ENCODE measurements at regions not wholly inside any gene's neighbourhood (a gene's known extent, or its start where the extent isn't known, plus 50 kb on each side); places are given as distances from the start of the nearest gene placed in this dataset.

DNA sequence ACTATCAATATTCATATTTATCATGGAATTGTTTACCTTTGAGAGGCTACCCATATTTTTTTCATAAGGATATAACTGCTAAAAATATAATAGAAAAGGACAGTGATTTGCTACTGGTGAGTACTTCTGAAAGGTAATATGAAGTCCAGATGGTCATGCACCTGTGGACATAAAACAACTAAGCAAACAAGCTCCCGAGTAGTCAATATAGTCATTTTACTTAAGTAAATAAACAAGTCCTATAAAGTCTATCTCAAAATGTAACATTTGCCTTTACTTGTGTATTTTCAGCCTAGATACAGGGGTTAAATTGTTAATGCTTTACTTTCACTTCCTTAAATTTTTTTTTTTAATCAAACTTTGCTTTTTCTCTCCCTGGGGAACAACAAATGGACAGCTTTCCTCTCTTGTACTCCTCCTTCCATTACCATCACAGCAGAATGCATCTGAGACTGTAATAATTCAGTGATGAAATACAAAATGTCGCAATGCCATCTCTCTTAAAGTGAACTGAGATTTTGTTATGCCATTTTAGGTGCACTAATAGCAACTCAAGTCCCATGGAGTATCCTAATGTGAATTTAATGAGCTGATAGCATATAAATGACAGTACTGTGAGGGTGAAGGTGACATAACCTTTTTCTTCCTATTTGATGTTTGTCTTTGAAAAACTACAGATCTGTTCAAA lies 1325.4 kb upstream of the ZEB2 start:
- DNase-seq, result no peak

DNA sequence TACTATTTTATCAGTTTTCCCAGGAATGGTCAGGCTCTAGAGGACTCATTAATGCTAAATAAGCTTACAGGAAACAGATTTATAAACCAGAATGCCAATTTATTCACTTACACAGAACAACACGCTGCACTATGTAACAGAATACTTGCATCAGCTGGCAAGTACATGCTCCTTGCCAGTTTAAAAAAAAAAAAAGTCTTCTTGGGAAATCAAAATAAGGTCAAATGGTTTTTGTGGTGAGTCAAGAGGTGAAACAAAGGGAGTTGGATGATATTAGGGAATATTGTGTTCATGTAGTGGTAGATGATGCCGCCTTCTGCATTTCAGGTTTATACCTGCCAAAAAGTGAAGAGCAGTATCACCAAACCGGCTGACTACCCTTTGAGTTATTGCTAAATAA lies 1322.1 kb upstream of the ZEB2 start:
- no peak for DNase-seq

DNA sequence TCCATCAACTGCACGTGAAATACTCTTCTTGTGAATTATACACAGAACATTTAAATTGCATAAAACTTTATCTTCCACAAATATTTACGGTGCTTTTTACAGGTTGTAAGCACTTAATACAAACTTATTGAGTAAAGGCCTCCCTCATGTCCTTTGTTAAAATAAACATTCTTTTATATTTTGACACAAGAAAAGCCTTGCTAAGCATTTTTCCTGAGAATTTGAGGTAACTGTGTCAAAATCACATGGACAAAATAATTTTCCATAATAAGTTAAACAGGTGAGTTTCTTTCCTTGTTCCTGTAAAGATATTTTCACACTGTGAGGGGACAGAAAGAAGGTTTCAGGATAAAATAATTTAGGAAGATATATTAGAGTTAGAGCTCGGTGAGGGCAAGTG lies 1317.1 kb upstream of the ZEB2 start:
- DNase-seq, result no peak

DNA sequence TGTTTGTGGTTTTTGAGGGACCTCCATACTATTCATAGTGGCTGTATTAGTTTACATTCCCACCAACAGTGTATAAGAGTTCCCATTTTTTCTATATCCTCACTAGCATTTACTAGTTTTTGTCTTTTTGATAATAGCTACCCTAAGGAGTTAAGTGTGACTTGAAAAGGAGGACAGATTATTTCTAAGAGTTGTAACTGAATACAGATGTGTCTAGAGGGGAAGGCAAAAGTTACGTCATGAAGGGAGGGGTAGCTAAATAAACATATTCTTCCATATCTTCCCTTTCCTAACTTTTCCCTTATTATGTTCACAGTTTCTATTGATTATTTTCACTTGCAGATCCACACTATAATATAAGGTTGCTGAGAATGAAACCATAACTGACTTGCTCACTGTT lies 1315.7 kb upstream of the ZEB2 start:
- DNase-seq, result no peak

DNA sequence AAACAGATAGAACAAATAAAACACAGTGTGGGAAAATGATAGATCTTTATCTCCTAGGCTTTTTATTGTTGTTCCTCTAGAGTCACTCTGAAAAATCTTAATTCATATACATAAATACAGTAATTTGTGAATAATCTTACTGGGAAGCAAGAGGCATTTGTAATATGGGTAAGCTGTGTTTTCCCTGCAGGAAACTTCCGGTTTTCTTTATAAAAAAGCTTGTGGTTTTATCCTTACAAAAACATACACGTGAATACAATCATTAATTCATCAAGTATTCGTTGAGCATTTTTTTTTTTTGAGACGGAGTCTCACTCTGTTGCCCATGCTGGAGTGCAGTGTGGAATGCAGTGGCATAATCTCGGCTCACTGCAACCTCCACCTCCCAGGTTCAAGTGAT lies 1312.8 kb upstream of the ZEB2 start:
- DNase-seq, result no peak

DNA sequence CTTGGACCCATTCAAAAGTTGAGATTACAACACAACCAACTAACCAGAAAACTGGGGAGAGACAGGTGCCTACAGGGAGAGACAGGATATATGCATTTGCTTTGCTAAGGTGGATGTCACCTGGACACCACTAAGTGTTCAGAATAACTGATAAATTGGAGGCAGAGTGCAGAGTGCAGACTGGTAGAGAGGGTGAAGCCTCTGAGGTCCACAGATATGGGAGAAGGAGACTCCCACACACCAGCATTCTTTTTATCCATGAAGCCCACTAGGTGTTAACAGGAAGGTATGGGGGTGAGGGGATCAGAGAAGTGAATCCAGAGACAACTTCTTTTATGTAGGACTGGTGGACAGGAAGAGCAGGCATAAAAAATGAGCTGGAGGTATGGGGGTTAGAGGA lies 1310.0 kb upstream of the ZEB2 start:
- no peak for DNase-seq

DNA sequence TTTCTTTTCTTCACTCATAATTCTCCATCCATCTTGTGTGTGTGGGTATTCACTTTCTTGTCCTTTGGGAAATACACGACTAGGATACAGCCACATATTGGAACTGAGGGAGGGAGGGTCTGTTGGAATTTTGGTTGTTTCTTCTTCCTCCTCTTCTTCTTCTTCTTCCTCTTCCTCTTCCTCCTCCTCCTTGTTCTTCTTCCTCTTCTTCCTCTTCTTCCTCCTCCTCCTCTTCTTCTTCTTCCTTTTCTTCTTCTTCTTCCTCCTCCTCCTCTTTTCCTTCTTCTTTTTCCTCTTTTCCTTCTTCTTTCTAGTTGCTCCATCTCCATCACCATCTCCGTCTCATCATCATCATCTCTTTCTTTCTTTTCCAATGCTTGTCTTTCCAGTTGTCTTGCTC lies 1307.3 kb upstream of the ZEB2 start:
- no peak for DNase-seq

DNA sequence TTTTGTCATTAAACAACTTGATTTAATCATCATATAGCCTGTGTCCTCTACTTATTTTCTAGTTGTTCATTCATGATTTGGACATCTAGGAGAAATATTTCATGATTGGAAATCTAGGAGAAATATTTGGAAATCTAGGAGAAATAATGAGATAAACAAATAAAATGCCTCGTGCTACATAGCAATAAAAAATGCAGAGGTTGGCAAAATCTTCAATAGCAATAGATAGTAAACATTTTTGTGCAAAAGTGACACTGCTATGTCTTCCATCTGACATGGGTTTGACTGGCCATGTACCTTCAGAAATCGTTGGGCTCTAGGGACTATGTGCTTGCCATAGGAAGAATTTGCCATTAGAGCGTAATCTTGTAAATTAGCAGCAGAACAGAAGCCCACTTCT lies 1304.5 kb upstream of the ZEB2 start:
- no peak for DNase-seq

DNA sequence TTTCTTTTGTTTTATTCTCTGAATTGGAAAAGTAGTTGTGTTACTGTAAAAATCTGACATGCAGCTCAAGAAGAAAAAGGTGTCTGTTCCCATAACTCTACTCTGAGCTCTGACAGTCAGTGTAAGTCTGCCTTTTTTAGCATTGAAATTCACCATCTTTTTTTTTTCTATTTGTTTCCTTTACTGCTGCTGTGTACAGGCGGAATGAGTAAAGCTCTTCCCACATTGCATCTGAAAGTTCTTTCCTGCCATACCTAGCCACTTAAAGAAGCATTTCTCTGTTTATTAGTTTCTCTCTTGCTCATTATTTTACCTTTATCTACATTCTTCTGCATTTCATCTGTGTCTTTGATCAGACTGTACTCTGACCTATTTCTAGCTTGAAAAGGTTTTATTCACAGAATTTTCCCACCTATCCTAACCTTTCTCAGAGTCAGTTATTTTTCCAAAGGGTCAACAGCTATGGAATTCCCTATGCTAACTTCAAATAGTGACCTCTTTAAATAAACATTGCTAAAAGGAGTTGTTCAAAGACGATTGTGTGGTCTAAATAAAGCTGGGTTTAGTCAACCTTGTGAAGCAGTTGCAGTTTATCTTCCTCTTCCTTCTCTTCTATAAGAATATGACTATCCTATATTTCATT lies 1303.1 kb upstream of the ZEB2 start:
- DNase-seq, result no peak

DNA sequence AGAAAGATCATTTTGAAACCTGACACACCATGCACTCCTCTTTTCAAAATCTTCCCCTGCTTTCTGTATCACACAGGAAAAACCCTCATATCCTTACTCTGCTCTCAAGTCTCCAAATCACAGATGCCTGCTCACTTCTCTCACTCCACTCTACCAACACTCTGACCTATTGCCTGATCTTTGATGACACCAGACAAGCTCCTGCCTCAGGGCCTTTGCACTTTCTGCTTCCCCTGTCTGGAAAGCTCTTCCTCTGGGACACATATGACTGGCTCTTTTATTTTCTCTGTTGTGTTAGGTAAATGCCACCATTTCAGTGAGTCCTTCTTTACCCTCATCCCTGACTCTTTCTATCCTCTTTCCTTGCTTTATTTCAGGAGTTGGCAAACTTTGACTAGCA lies 1300.7 kb upstream of the ZEB2 start:
- no peak for DNase-seq

DNA sequence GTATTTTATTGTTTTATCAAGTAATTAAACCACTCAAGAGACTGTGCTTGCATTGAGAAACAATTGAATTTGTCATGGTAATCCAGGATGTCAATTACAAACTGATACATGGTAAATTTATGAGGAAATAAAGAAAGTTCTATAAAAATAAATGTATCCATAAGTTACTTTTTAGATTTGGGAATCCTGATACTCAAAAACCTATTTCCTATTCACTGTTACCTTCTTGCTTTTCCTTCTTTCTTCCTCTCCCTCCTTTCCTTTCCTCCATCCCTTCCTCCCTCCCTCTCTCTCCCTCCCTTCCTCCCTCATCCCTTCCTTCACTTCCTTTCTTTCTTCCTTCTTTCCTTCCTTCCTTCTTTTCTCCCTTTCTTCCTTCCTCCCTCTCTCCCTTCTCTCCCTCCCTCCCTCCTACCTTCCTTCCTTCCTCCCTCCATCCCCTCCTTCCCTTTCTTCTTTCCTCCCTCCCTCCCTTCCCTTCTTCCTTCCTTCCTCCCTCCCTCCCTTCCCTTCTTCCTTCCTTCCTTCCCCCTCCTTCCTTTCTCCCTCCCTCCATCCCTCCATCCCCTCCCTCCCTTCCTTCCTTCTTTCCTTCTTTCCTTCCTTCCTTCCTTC lies 1299.1 kb upstream of the ZEB2 start:
- no peak for DNase-seq

DNA sequence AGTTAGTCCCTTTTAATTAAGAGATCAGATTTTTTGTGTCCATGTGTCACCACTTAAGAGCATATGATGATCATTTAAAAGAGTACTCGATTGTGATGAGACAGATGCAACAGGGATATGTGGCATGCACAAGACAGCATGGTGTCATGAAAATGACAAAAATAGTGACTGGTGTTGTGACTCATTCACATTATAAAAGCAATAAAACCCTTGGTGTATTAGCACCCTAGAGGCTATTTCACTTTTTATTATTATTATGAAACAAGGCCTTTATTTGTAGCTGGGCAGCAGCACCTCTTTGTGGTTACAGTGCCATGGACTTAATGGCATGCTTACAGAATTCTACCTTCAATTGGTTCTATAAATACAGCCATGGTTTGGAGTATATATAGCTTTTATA lies 1296.0 kb upstream of the ZEB2 start:
- DNase-seq, result no peak

DNA sequence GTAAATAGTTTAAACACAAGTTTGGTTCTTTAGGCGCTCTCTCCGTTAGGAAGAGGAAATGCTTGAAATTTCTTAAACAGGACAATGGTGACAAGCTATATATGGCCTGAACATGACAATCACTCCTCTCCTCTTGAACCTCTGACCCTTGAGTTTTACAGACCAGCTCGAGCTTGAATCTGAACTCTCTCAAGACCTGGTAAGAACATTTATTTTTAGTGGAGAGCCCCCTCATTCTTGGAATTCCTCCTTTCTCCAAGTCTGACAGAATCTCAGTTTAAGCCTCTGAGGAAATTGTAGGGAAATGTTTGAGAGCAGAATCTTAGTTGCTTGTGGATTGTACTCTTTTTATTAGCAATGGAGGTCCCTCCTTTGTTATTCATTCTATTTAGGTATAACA lies 1293.6 kb upstream of the ZEB2 start:
- no peak for DNase-seq

DNA sequence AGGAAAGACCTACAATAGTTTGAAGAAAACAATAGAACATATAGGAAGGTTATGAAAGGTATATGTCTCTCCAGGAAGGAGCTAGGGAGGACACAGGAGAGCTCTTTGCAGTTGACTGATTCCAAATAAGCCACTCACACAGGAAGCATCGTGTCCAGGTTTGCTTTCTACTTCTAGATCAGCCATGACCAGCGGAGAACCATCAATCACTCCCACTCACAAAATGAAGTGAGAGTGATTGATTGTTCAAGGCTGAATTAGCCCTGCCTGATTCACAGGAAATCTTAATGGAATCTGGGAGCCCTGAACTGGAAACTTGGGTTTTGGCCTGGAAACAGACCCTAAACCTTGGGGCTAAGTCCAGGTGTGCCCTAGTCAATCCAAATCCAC lies 1292.2 kb upstream of the ZEB2 start:
- DNase-seq, result no peak

DNA sequence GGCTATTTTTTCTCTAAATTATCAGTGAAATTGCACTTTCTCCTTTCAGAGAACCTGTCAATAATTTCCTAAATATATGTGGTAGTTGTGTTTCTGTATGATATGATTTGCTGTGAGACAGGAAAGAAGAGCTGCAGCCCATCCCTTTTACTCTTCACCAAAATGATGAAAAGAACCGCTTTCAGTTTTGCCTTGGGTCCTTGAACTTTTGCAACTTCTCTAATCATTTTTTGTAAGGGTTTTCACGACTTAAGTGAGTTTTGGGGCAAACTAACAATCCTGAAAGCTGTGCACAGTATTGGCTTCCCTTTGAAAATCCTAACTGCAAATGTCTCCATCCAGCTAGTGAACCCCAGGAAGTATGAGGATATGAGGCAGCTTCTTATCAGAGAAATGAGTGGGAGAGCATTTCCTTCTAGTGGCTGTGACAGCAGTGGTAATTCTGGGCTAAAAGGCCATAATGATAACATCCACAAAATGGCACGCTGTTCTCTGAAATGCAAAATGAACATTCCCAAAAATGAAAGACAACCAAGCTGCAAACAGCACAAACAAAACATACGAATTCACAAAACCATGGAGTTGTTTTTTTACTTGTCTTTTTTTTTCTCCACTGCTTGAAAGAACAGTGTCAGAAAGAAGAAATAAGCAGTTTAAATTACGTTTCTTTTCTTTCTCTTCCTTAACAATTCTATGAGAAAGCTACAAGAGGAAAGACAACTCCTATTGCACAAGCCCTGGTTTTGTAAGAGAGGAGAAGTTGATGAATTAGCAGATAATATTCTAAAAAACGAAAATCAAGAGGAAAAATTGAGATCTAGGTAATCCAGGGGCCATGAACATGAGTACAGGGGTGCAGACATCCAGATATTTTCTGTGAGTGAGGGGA lies 1291.6 kb upstream of the ZEB2 start:
- no peak for DNase-seq

DNA sequence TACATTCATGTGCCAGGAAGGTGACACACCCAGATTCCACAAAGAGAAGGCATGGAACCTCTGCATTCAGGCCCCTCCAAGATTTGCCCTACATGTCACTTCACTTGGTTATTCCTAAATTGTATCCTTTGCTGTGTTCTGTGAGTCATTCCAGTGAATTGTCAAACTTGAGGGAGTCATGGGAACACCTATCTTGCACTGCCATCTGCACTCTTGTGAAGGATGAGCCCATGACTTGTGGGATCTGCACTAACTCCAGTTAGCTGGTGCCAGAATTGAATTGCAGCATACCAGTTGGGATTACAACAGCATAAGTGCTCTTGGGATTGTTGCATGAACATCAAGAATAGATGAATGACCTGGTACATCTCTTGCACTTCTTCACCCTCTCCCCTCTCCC lies 1288.0 kb upstream of the ZEB2 start:
- DNase-seq, result no peak

DNA sequence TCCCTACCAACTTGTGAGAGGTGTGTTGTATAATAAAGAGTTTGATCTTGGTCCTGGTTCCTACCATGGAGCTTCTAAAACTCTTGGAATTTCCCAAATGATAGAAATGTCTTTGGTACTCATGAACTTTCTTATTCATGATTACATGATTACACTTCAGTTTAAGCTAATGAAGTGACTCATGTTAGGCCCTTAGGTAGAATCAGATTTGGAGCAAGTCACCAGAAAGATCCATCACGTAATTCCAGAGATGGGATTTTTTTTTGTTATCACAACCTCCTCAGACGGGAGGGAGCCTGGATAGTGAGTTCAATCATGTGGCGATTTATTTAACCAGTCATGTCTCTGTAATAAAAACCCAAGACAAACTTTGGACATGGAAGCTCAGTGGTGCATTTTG lies 1287.6 kb upstream of the ZEB2 start:
- DNase-seq, result no peak

DNA sequence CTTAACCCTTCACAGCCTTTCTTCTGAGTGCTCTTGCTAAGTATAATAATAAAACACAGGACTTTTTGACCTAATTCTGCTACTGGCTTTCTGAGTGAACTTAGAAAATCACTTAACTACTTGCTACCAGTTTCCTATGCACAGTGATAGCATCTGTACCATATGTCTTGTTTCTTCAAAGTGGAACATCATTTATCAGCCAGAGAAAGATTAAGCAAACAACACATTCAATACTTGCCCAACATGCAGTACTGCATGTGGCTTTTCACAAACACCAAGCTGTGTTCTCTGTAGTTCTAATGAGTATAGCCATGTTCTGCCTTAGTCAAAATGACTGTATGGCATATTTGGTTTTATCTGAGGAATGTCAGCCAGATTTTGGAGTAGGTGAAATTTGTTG lies 1286.6 kb upstream of the ZEB2 start:
- no peak for DNase-seq

DNA sequence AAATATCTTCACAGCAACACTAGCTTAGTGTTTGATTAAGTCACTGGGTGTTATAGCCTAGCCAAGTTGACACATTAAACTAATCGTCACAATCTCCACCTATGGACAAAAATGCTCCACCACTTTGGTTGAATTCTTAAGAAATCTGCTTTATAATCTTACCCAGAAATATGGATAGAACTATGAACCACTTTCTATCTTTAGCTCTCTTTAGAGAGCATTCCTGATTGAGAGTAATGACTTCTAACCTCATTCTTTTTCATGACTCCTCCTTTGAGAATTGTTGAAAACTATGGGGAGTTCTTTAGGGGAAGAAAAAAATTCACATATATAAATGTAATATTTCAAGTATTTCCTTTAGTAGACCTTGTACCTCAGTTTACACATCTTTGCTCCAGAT lies 1282.2 kb upstream of the ZEB2 start:
- no peak for DNase-seq

DNA sequence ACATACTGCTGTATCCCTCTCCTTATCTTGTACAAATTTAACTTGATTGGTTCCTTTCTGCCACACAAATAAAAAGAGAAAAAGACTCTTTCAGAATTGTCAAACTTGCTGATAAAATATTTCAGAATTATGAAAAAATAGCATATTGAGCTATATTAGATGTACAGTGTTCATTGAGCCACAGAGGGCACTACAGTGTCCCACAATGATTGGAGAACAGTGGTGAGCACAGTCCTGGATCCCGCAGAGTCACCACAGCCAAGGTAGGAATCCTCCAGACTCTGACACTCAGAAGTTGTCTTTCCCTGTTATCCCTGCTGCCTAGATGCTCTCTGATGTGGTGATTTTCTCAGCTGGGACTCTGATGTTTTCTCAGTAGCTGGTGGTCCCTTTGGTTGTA lies 1281.3 kb upstream of the ZEB2 start:
- DNase-seq, result no peak

DNA sequence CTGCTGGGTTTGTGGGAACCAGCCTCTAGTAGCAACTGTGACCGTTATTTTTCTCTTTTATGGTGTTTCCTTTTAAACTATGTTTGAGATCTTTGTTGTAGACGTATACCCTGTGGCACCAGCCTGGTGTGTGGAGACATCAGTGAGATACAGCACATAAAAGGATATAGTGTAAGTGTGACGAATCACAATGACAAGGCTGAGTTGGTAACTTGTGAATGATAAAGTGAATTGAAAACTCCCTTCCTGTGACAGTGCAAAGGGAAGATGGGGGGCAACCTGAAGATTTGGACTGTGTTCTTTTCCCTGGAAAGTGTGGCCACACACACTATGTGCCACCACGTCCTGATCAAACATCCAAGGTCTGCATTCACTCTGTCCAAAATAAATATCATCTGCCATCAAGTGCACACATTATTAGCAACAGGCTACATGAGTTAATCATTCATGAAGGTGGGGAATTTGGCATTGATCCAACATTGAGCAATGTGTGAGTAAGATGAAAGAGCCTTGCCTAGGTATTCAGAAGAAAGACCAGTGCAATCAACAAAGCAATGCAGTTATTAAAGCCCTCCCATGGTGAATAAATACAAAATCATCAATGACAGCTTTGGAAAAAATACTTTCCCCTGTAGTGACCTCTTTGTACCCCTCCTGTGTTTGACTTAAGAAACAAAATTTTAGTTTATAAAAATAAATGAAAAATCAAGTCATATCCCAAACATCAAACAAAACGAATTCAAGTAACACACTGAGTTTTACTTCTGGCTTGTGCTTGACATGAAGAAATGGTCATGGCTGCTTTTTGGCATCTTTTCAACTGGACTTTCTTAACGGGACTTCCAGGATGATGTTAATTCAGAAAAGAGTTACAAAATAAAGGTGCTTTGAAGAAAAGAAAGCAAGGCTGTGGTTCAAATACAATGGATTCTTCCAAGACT lies 1280.5 kb upstream of the ZEB2 start:
- no peak for DNase-seq

DNA sequence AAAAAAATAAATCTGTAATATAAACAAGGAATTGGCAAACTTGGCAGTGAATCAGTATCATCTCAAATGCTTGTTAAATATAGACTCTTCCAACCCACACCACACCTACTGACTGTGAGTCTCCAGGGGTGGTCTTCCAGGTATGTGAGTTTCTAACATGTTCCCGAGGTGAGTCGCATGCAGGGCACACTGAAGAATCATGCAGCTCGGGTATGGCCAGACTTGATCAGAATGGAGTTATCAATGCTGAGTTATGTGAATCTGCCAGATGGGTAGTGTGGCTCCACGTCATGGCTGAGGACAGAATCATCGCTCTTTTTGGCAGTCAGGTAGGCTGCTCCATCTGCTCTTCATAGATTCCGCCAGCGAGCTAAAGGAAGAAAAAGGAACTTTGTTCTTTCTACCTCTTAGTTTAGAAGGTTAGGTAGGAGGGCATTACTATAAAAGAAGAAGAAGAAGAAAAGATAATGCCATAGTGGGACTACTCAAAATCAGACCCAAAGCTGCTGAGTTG lies 1279.7 kb upstream of the ZEB2 start:
- DNase-seq, result no peak

All from GOT3 (cell line).